Hepatocyte (in vitro differentiated cells): ENCODE measurements at regions not wholly inside any gene's neighbourhood (a gene's known extent, or its start where the extent isn't known, plus 50 kb on each side); places are given as distances from the start of the nearest gene placed in this dataset.

Experiments
- DNase-seq: peaks from one replicate; pipeline ENCODE4 v3.0.0-alpha.2; 2016; ENCODE audit warnings: low spot score
- H2AFZ ChIP-seq: fragments of 200-600 bp; sonication (generic); 2 replicates; pipeline ENCODE4 v1.6.0; 2016; ENCODE audit warnings: antibody characterized with exemption, mild to moderate bottlenecking
- H3K27ac ChIP-seq: fragments of 200-600 bp; sonication (generic); 2 replicates; pipeline ENCODE4 v1.5.1; 2016; ENCODE audit warnings: mild to moderate bottlenecking
- H3K27me3 ChIP-seq: fragments of 200-600 bp; sonication (generic); 2 replicates; pipeline ENCODE4 v1.6.1; 2016
- H3K36me3 ChIP-seq: fragments of 200-600 bp; sonication (generic); replicated peaks from 2 replicates; pipeline ENCODE4 v1.5.1; 2016; ENCODE audit warnings: low read depth; ENCODE audit not compliant: insufficient read depth
- H3K4me1 ChIP-seq: fragments of 200-600 bp; sonication (generic); 2 replicates; pipeline ENCODE4 v1.5.1; 2016; ENCODE audit warnings: mild to moderate bottlenecking, moderate library complexity; ENCODE audit not compliant: insufficient read depth
- H3K4me2 ChIP-seq: fragments of 200-600 bp; sonication (generic); 2 replicates; pipeline ENCODE4 v1.6.0; 2016
- H3K4me3 ChIP-seq: fragments of 200-600 bp; sonication (generic); 2 replicates; pipeline ENCODE4 v1.5.1; 2016; ENCODE audit warnings: mild to moderate bottlenecking
- H3K79me2 ChIP-seq: fragments of 200-600 bp; sonication (generic); 2 replicates; pipeline ENCODE4 v1.6.0; 2017; ENCODE audit warnings: mild to moderate bottlenecking
- H3K9me2 ChIP-seq: fragments of 200-600 bp; sonication (generic); replicated peaks from 2 replicates; pipeline ENCODE4 v1.6.0; 2017; ENCODE audit warnings: mild to moderate bottlenecking; ENCODE audit not compliant: insufficient read depth
- H3K9me3 ChIP-seq: fragments of 200-600 bp; sonication (generic); 2 replicates; pipeline ENCODE4 v1.5.1; 2016; ENCODE audit warnings: low read depth, mild to moderate bottlenecking
- H4K20me1 ChIP-seq: fragments of 200-600 bp; sonication (generic); 2 replicates; pipeline ENCODE4 v1.6.0; 2016; ENCODE audit warnings: mild to moderate bottlenecking; ENCODE audit not compliant: insufficient read depth, poor library complexity, severe bottlenecking
- CTCF ChIP-seq: fragments of 200-600 bp; sonication (generic); IDR thresholded peaks from 2 replicates; pipeline ENCODE4 v1.5.1; 2016; ENCODE audit warnings: antibody characterized with exemption, mild to moderate bottlenecking; ENCODE audit not compliant: poor library complexity
- EZH2 ChIP-seq: fragments of 200-600 bp; sonication (generic); IDR thresholded peaks from 2 replicates; pipeline ENCODE4 v1.6.1; 2016; ENCODE audit warnings: antibody characterized with exemption, mild to moderate bottlenecking, borderline replicate concordance
- EZH2phosphoT487 ChIP-seq: fragments of 200-600 bp; sonication (generic); IDR thresholded peaks from one replicate; pipeline ENCODE4 v1.6.1; 2018; ENCODE audit warnings: antibody characterized with exemption, mild to moderate bottlenecking, low read depth, moderate library complexity; ENCODE audit not compliant: unreplicated experiment, severe bottlenecking
- WGBS: methylation state at CpG from one replicate; pipeline ENCODE4 v1.1.6; 2016; ENCODE audit warnings: low lambda C conversion rate; ENCODE audit errors: missing lambda C conversion rate; 5-methylcytosine and 5-hydroxymethylcytosine counted together

- Histone ChIP-seq H3K9me3 (no peaks in the 10 kb centered on the region), H3K4me2 (no peak overlapping the region), H3K27ac (no peak overlapping the region), H4K20me1 (no peaks in the 10 kb centered on the region), H3K9me2 (no peaks in the 10 kb centered on the region), H2AFZ (no peak overlapping the region), H3K4me3 (no peak overlapping the region), H3K27me3 (no peaks in the 10 kb centered on the region), H3K79me2 (no peaks in the 10 kb centered on the region), H3K4me1 (no peaks in the 10 kb centered on the region), H3K36me3 (no peaks in the 10 kb centered on the region)
- no peak for TF ChIP-seq EZH2phosphoT487
- no peak for TF ChIP-seq CTCF
- no peak for TF ChIP-seq EZH2
- 88% methylated on average over 2 of the region's 2 CpGs for WGBS
- no peak for DNase-seq
These were observed 347.4 kb upstream of the KLHL29 start for GRCh38 chr2:23037596-23037995.

- no peaks in the 10 kb centered on the region for H3K4me1 ChIP-seq
- WGBS: 50% methylated on average over 1 of the region's 1 CpG
- no peak overlapping the region for H2AFZ ChIP-seq
- TF ChIP-seq EZH2phosphoT487: no peak
- TF ChIP-seq CTCF: no peak
- TF ChIP-seq EZH2: no peak
- no peaks in the 10 kb centered on the region for H3K27me3 ChIP-seq
- H4K20me1 ChIP-seq: no peaks in the 10 kb centered on the region
- no peak overlapping the region for H3K4me2 ChIP-seq
- no peaks in the 10 kb centered on the region for H3K9me3 ChIP-seq
- H3K36me3 ChIP-seq: no peaks in the 10 kb centered on the region
- DNase-seq: no peak
- H3K4me3 ChIP-seq: no peak overlapping the region
- no peak overlapping the region for H3K27ac ChIP-seq
- no peaks in the 10 kb centered on the region for H3K9me2 ChIP-seq
- H3K79me2 ChIP-seq: no peaks in the 10 kb centered on the region
These were observed 343.5 kb upstream of the KLHL29 start for GRCh38 chr2:23041443-23041842.

GRCh38 chr2:23042216-23042906 is 342.6 kb upstream of the KLHL29 start:
- H3K27me3 ChIP-seq: no peaks in the 10 kb centered on the region
- no peaks in the 10 kb centered on the region for H3K79me2 ChIP-seq
- no peaks in the 10 kb centered on the region for H3K36me3 ChIP-seq
- H3K9me2 ChIP-seq: no peaks in the 10 kb centered on the region
- no peaks in the 10 kb centered on the region for H3K9me3 ChIP-seq
- DNase-seq: no peak
- H3K27ac ChIP-seq: no peak overlapping the region
- H3K4me1 ChIP-seq: no peaks in the 10 kb centered on the region
- no peaks in the 10 kb centered on the region for H4K20me1 ChIP-seq
- no peak overlapping the region for H2AFZ ChIP-seq
- no peak overlapping the region for H3K4me3 ChIP-seq
- TF ChIP-seq CTCF (no peak), EZH2phosphoT487 (no peak), EZH2 (no peak)
- H3K4me2 ChIP-seq: no peak overlapping the region
- WGBS: 66% methylated on average over 7 of the region's 7 CpGs

- no peak overlapping the region for H2AFZ ChIP-seq
- H3K4me3 ChIP-seq: no peak overlapping the region
- no peaks in the 10 kb centered on the region for H3K9me2 ChIP-seq
- H3K36me3 ChIP-seq: no peaks in the 10 kb centered on the region
- no peak for DNase-seq
- no peak overlapping the region for H3K4me2 ChIP-seq
- no peak overlapping the region for H3K27ac ChIP-seq
- H3K79me2 ChIP-seq: no peaks in the 10 kb centered on the region
- H4K20me1 ChIP-seq: no peaks in the 10 kb centered on the region
- H3K9me3 ChIP-seq: no peaks in the 10 kb centered on the region
- WGBS: 86% methylated on average over 2 of the region's 2 CpGs
- no peaks in the 10 kb centered on the region for H3K27me3 ChIP-seq
- H3K4me1 ChIP-seq: no peaks in the 10 kb centered on the region
- TF ChIP-seq EZH2phosphoT487: no peak
- TF ChIP-seq CTCF: no peak
- no peak for TF ChIP-seq EZH2
These were observed 334.6 kb upstream of the KLHL29 start for GRCh38 chr2:23050388-23050787.
